BLaER1 treated with 17β-estradiol and CSF1 and Interleukin-3, amounts not matched to agents 10 nM and 100 nM (cell line): ENCODE measurements at regions not wholly inside any gene's neighbourhood (a gene's known extent, or its start where the extent isn't known, plus 50 kb on each side); places are given as distances from the start of the nearest gene placed in this dataset.
"Not testable (repeated sequence)": the region's sequence is repeated elsewhere in the genome, so short reads cannot be mapped to it uniquely, and the experiment has no call there.

ENCODE experiments used
- H3K27ac ChIP-seq, 11 experiments: shearing (Covaris generic); formaldehyde crosslinking; 2 replicates each; pipeline ENCODE4 v1.8.1; 2022
- H3K27me3 ChIP-seq, 11 experiments: shearing (Covaris generic); formaldehyde crosslinking; 2 replicates each; pipeline ENCODE4 v1.8.1; 2022
- H3K36me3 ChIP-seq, 11 experiments: shearing (Covaris generic); formaldehyde crosslinking; 2 replicates each; pipeline ENCODE4 v1.8.1; 2022
- H3K4me1 ChIP-seq, 10 experiments: shearing (Covaris generic); formaldehyde crosslinking; 2 replicates each; pipeline ENCODE4 v1.8.1; 2022
- H3K4me2 ChIP-seq, 11 experiments: shearing (Covaris generic); formaldehyde crosslinking; 2 replicates each; pipeline ENCODE4 v1.8.1; 2022
- H3K4me3 ChIP-seq, 10 experiments: shearing (Covaris generic); formaldehyde crosslinking; 2 replicates each; pipeline ENCODE4 v1.8.1; 2022
- H3K9ac ChIP-seq, 11 experiments: shearing (Covaris generic); formaldehyde crosslinking; 2 replicates each; pipeline ENCODE4 v1.8.1; 2022
- H3K9me3 ChIP-seq, 11 experiments: shearing (Covaris generic); formaldehyde crosslinking; replicated peaks in 1 of 11; 2 replicates each; pipeline ENCODE4 v1.8.1; 2022
- H4K20me1 ChIP-seq, 11 experiments: shearing (Covaris generic); formaldehyde crosslinking; 2 replicates each; pipeline ENCODE4 v1.8.1; 2022
- Cebpa-rat ChIP-seq, 11 experiments: shearing (Covaris generic); IDR thresholded peaks; 2 replicates each; pipeline ENCODE4 v1.8.1; 2022

- no peak overlapping the region for H3K4me3 ChIP-seq
- H3K9ac ChIP-seq = no peak overlapping the region
- H3K9me3 ChIP-seq = no peaks in the 10 kb centered on the region
- H3K27ac ChIP-seq = no peak overlapping the region
- H3K4me2 ChIP-seq = no peak overlapping the region
- peaks cover 4 to 9% (median 6%) of the 10 kb centered on the region in 10 experiments; a peak in 17 of 20 replicates for H3K4me1 ChIP-seq
- no peaks in the 10 kb centered on the region for H4K20me1 ChIP-seq
- no peaks in the 10 kb centered on the region for H3K36me3 ChIP-seq
- no peak for TF ChIP-seq Cebpa-rat (IDR thresholded peaks at IDR 0.05)
- H3K27me3 ChIP-seq = no peaks in the 10 kb centered on the region
Measured at GRCh38 chr7:112945046-112945445, 141.6 kb downstream of the GPR85 start.

- no peak overlapping the region for H3K4me2 ChIP-seq
- no peaks in the 10 kb centered on the region for H3K9me3 ChIP-seq
- H4K20me1 ChIP-seq = peaks cover 0 to 8% (median 0%) of the 10 kb centered on the region in 11 experiments; a peak in 4 of 22 replicates
- H3K27ac ChIP-seq = no peak overlapping the region
- H3K4me1 ChIP-seq = peaks cover 10 to 17% (median 15%) of the 10 kb centered on the region in 10 experiments
- TF ChIP-seq Cebpa-rat (IDR thresholded peaks at IDR 0.05) = no peak
- H3K27me3 ChIP-seq = no peaks in the 10 kb centered on the region
- H3K36me3 ChIP-seq = no peaks in the 10 kb centered on the region
- no peak overlapping the region for H3K9ac ChIP-seq
- no peak overlapping the region for H3K4me3 ChIP-seq
Measured at GRCh38 chr7:112942981-112943380, 143.6 kb downstream of the GPR85 start.

GRCh38 chr7:112942125-112942524 lies 144.5 kb downstream of the GPR85 start:
- H3K27ac ChIP-seq, H3K9me3 ChIP-seq, H3K9ac ChIP-seq, H3K27me3 ChIP-seq, H3K4me2 ChIP-seq, H3K36me3 ChIP-seq, H3K4me3 ChIP-seq: not testable (repeated sequence)
- Histone ChIP-seq H4K20me1 (peaks cover 0 to 16% (median 0%) of the 10 kb centered on the region in 11 experiments; a peak in 5 of 22 replicates), H3K4me1 (peaks cover 15 to 25% (median 22%) of the 10 kb centered on the region in 10 experiments)

GRCh38 chr7:112940314-112940732 lies 146.3 kb downstream of the GPR85 start:
- Histone ChIP-seq H3K27ac (peak overlapping the region; percentile 65 to 91 (median 78); a peak in 21 of 22 replicates), H3K4me2 (peak overlapping the region; percentile 63 to 85 (median 78)), H3K36me3 (peaks cover 0 to 9% (median 0%) of the 10 kb centered on the region in 11 experiments; a peak in 5 of 22 replicates), H3K9me3 (no peaks in the 10 kb centered on the region), H4K20me1 (peaks cover 0 to 34% (median 0%) of the 10 kb centered on the region in 11 experiments; a peak in 7 of 22 replicates), H3K4me1 (peaks cover 15 to 39% (median 24%) of the 10 kb centered on the region in 10 experiments), H3K9ac (peak overlapping the region; percentile 76 to 94 (median 83)), H3K4me3 (peak overlapping the region; percentile 85 to 96 (median 91)), H3K27me3 (no peaks in the 10 kb centered on the region)
- no peak for TF ChIP-seq Cebpa-rat (IDR thresholded peaks at IDR 0.05)

GRCh38 chr7:112939574-112940313 lies 146.9 kb downstream of the GPR85 start:
- Histone ChIP-seq H3K9me3 (no peaks in the 10 kb centered on the region), H3K27me3 (no peaks in the 10 kb centered on the region), H3K27ac (peak overlapping the region; percentile 71 to 91 (median 79)), H3K9ac (peak overlapping the region; percentile 77 to 94 (median 86)), H3K4me3 (peak overlapping the region; percentile 85 to 96 (median 91)), H3K4me1 (peaks cover 15 to 45% (median 24%) of the 10 kb centered on the region in 10 experiments), H3K4me2 (peak overlapping the region; percentile 89 to 97 (median 93)), H4K20me1 (peaks cover 0 to 38% (median 0%) of the 10 kb centered on the region in 11 experiments; a peak in 7 of 22 replicates), H3K36me3 (peaks cover 0 to 14% (median 0%) of the 10 kb centered on the region in 11 experiments; a peak in 7 of 22 replicates)
- no peak for TF ChIP-seq Cebpa-rat (IDR thresholded peaks at IDR 0.05)

- no peak for TF ChIP-seq Cebpa-rat (IDR thresholded peaks at IDR 0.05)
- Histone ChIP-seq H3K36me3 (peaks cover 2 to 21% (median 6%) of the 10 kb centered on the region in 11 experiments; a peak in 15 of 22 replicates), H3K4me2 (peak overlapping the region; percentile 89 to 97 (median 93)), H3K9me3 (no peaks in the 10 kb centered on the region), H3K27ac (peak overlapping the region; percentile 71 to 91 (median 78)), H3K27me3 (no peaks in the 10 kb centered on the region), H4K20me1 (peaks cover 0 to 45% (median 0%) of the 10 kb centered on the region in 11 experiments; a peak in 9 of 22 replicates), H3K9ac (peak overlapping the region; percentile 77 to 94 (median 86)), H3K4me3 (peak overlapping the region; percentile 85 to 96 (median 91)), H3K4me1 (peaks cover 15 to 52% (median 24%) of the 10 kb centered on the region in 10 experiments)
Measured at GRCh38 chr7:112938863-112939573, 147.6 kb downstream of the GPR85 start.

- no peak for TF ChIP-seq Cebpa-rat (IDR thresholded peaks at IDR 0.05)
- H3K9ac ChIP-seq = peak overlapping the region in 8 of 11 experiments; percentile 81 to 94 (median 86); a peak in 10 of 22 replicates
Measured at GRCh38 chr7:112937651-112938415, 147.6 kb upstream of the TMEM168 start.

GRCh38 chr7:112933598-112933997 lies 143.4 kb upstream of the TMEM168 start:
- H4K20me1 ChIP-seq = peaks cover 0 to 82% (median 3%) of the 10 kb centered on the region in 11 experiments; a peak in 10 of 22 replicates
- TF ChIP-seq Cebpa-rat (IDR thresholded peaks at IDR 0.05) = no peak
- no peak overlapping the region for H3K27ac ChIP-seq
- H3K9me3 ChIP-seq = no peaks in the 10 kb centered on the region
- H3K27me3 ChIP-seq = no peaks in the 10 kb centered on the region
- no peak overlapping the region for H3K9ac ChIP-seq
- peak overlapping the region in 1 of 11 experiments; percentile 1; a peak in 1 of 22 replicates for H3K4me2 ChIP-seq
- no peak overlapping the region for H3K4me3 ChIP-seq
- peaks cover 5 to 31% (median 11%) of the 10 kb centered on the region in 11 experiments; a peak in 15 of 22 replicates for H3K36me3 ChIP-seq
- H3K4me1 ChIP-seq = peaks cover 10 to 99% (median 19%) of the 10 kb centered on the region in 10 experiments

More at GRCh38 chr7:112937651-112938415, 147.6 kb upstream of the TMEM168 start:
- Histone ChIP-seq H3K4me1 (peaks cover 15 to 64% (median 24%) of the 10 kb centered on the region in 10 experiments), H3K4me3 (peak overlapping the region in 8 of 10 experiments; percentile 85 to 96 (median 91); a peak in 14 of 20 replicates), H3K36me3 (peaks cover 5 to 29% (median 10%) of the 10 kb centered on the region in 11 experiments; a peak in 15 of 22 replicates), H3K9me3 (no peaks in the 10 kb centered on the region), H3K27ac (peak overlapping the region in 3 of 11 experiments; percentile 79 to 91 (median 83); a peak in 6 of 22 replicates), H4K20me1 (peaks cover 0 to 57% (median 0%) of the 10 kb centered on the region in 11 experiments; a peak in 9 of 22 replicates), H3K27me3 (no peaks in the 10 kb centered on the region), H3K4me2 (peak overlapping the region; percentile 89 to 97 (median 93); a peak in 20 of 22 replicates)
